B cell (primary cell): ENCODE measurements at regions not wholly inside any gene's neighbourhood (a gene's known extent, or its start where the extent isn't known, plus 50 kb on each side); places are given as distances from the start of the nearest gene placed in this dataset.

Experiments
- ATAC-seq: fragments of 200-7000 bp; cut with Tn5 transposase; one replicate; pipeline ENCODE4 v1.10.0; 2021; ENCODE audit warnings: low read depth, mild to moderate bottlenecking, moderate number of reproducible peaks, moderate library complexity
- CTCF ChIA-PET: fragments of 350-600 bp; sonication (Branson Sonifier 250); formaldehyde crosslinking; loops from one replicate; lab custom pipeline; 2021; ENCODE audit warnings: antibody characterized with exemption, inconsistent platforms; lab: Charles Lee
- POLR2A ChIA-PET: fragments of 350-600 bp; sonication (Branson Sonifier 250); formaldehyde crosslinking; loops from one replicate; lab custom pipeline; 2021; ENCODE audit warnings: antibody characterized with exemption; lab: Charles Lee
- DNase-seq: peaks from one replicate; pipeline ENCODE4 v3.0.0; 2013
- H2AFZ ChIP-seq: 2 replicates; pipeline ENCODE4 v1.6.1; 2012; ENCODE audit warnings: mild to moderate bottlenecking, low read depth, low read length; ENCODE audit not compliant: insufficient read depth, poor library complexity, severe bottlenecking
- H3K27ac ChIP-seq, 2 donors: 1 replicate in 1 of 2; 2 replicates in 1 of 2; pipeline ENCODE4 v1.5.1; 2012 to 2013; ENCODE audit warnings: low read length in 2 of 2, mild to moderate bottlenecking in 2 of 2, moderate library complexity in 1 of 2
- H3K27me3 ChIP-seq, 4 experiments: fragments of 200-600 bp in 1 of 4; sonication (generic) in 1 of 4; replicated peaks in 1 of 4; 1 replicate in 2 of 4; 2 replicates in 2 of 4; pipeline versions ENCODE4 v1.6.1 to v1.7.0; 2013 to 2016; ENCODE audit warnings: low read length in 3 of 4, mild to moderate bottlenecking in 2 of 4, mixed read lengths in 1 of 4, moderate library complexity in 1 of 4; ENCODE audit not compliant: insufficient read depth in 4 of 4, control insufficient read depth in 3 of 4; ENCODE audit errors: control extremely low read depth in 1 of 4
- H3K36me3 ChIP-seq, 2 experiments: replicated peaks in 1 of 2; 1 replicate in 1 of 2; 2 replicates in 1 of 2; pipeline versions ENCODE4 v1.6.1 to v1.7.1; 2013; ENCODE audit warnings: low read length in 1 of 2; ENCODE audit not compliant: insufficient read depth in 2 of 2, control insufficient read depth in 1 of 2; ENCODE audit errors: control extremely low read depth in 1 of 2, extremely low read depth in 1 of 2
- H3K4me1 ChIP-seq, 2 donors: fragments of 200-600 bp in 1 of 2; sonication (generic) in 1 of 2; 1 replicate in 1 of 2; 2 replicates in 1 of 2; pipeline versions ENCODE4 v1.5.1 to v1.6.1; 2013 to 2017; ENCODE audit warnings: low read length in 2 of 2; ENCODE audit not compliant: control insufficient read depth in 2 of 2, insufficient read depth in 2 of 2
- H3K4me2 ChIP-seq: replicated peaks from 2 replicates; pipeline ENCODE3; 2012; ENCODE audit warnings: mild to moderate bottlenecking, low read depth, low read length; ENCODE audit not compliant: poor library complexity, severe bottlenecking
- H3K4me3 ChIP-seq, 5 experiments: fragments of 200-600 bp in 1 of 5; sonication (generic) in 1 of 5; 1 replicate in 3 of 5; 2 replicates in 2 of 5; pipeline versions ENCODE4 v1.5.1 to v1.7.0; 2011 to 2016; ENCODE audit warnings: low read length in 4 of 5, mild to moderate bottlenecking in 4 of 5, low read depth in 2 of 5, control low read depth in 1 of 5, moderate library complexity in 1 of 5; ENCODE audit not compliant: insufficient read depth in 1 of 5; ENCODE audit errors: control extremely low read depth in 1 of 5, extremely low read depth in 1 of 5
- H3K79me2 ChIP-seq: fragments of 200-600 bp; sonication (generic); one replicate; pipeline ENCODE4 v1.6.0; 2016; ENCODE audit warnings: low read length; ENCODE audit not compliant: control insufficient read depth, insufficient read depth
- H3K9ac ChIP-seq: fragments of 200-600 bp; sonication (generic); 2 replicates; pipeline ENCODE4 v1.6.1; 2017; ENCODE audit warnings: mild to moderate bottlenecking, low read length, moderate library complexity
- H3K9me3 ChIP-seq, 3 donors: one replicate each; pipeline versions ENCODE4 v1.6.1 to v1.7.1; 2013; ENCODE audit warnings: low read length in 2 of 3; ENCODE audit not compliant: control insufficient read depth in 2 of 3, insufficient read depth in 1 of 3; ENCODE audit errors: control extremely low read depth in 1 of 3
- H4K20me1 ChIP-seq: 2 replicates; pipeline ENCODE4 v1.6.0; 2012; ENCODE audit warnings: mild to moderate bottlenecking, low read length; ENCODE audit not compliant: insufficient read depth, control insufficient read depth, poor library complexity, severe bottlenecking
- H3K27ac Mint-ChIP-seq: one replicate; pipeline ENCODE4 v1.8.0; 2021; ENCODE audit warnings: mixed read lengths
- H3K27me3 Mint-ChIP-seq: one replicate; pipeline ENCODE4 v1.8.0; 2021; ENCODE audit warnings: mixed read lengths
- H3K4me1 Mint-ChIP-seq: one replicate; pipeline ENCODE4 v1.8.0; 2021; ENCODE audit warnings: mixed read lengths
- H3K4me3 Mint-ChIP-seq: one replicate; pipeline ENCODE4 v1.8.0; 2021; ENCODE audit warnings: mixed read lengths
- H3K9me3 Mint-ChIP-seq: one replicate; pipeline ENCODE4 v1.8.0; 2022; ENCODE audit warnings: mixed read lengths; ENCODE audit not compliant: insufficient read depth
- CTCF ChIP-seq: fragments of 200-600 bp; IDR thresholded peaks from one replicate; pipeline ENCODE4 v1.8.0; 2022; ENCODE audit warnings: antibody characterized with exemption, mild to moderate bottlenecking
- EZH2 ChIP-seq: IDR thresholded peaks from 2 replicates; pipeline ENCODE4 v1.6.1; 2012; ENCODE audit warnings: borderline replicate concordance, low read depth, mild to moderate bottlenecking, moderate library complexity, low read length; ENCODE audit not compliant: insufficient read depth, poor library complexity, severe bottlenecking
- WGBS: methylation state at CpG from one replicate; pipeline ENCODE4 v1.1.5; 2013; ENCODE audit warnings: missing lambda C conversion rate; ENCODE audit not compliant: insufficient coverage; 5-methylcytosine and 5-hydroxymethylcytosine counted together
- intact Hi-C: fragments of 100-400 bp; cut with micrococcal nuclease; formaldehyde crosslinking; loops from one replicate; pipeline ENCODE4 v1.10.0; 2022

GRCh38 chr11:93038521-93038920, 69.1 kb downstream of the MTNR1B start:
- H3K79me2 ChIP-seq: no peaks in the 10 kb centered on the region
- no peaks in the 10 kb centered on the region for H3K36me3 ChIP-seq
- no peaks in the 10 kb centered on the region for H3K4me1 Mint-ChIP-seq
- no peak overlapping the region for H3K9ac ChIP-seq
- H3K4me3 ChIP-seq: no peak overlapping the region
- H3K9me3 Mint-ChIP-seq: no peaks in the 10 kb centered on the region
- no peak overlapping the region for H3K27ac ChIP-seq
- ChIA-PET CTCF (no interaction called here), POLR2A (no interaction called here)
- no peaks in the 10 kb centered on the region for H4K20me1 ChIP-seq
- no peak overlapping the region for H2AFZ ChIP-seq
- H3K9me3 ChIP-seq: peaks cover 0 to 7% (median 0%) of the 10 kb centered on the region in 3 donors
- intact Hi-C loops: no loop called here
- WGBS: no CpG with 5 or more reads among the region's 2 CpGs
- no peak for ATAC-seq
- H3K4me2 ChIP-seq: no peak overlapping the region
- no peak overlapping the region for H3K4me3 Mint-ChIP-seq
- no peaks in the 10 kb centered on the region for H3K27me3 ChIP-seq
- no peak for DNase-seq
- H3K27ac Mint-ChIP-seq: no peak overlapping the region
- peaks cover 5% of the 10 kb centered on the region for H3K27me3 Mint-ChIP-seq
- no peaks in the 10 kb centered on the region for H3K4me1 ChIP-seq
- TF ChIP-seq EZH2 (no peak), CTCF (no peak)

GRCh38 chr11:93039531-93040240, 70.2 kb downstream of the MTNR1B start:
- no peak overlapping the region for H3K4me2 ChIP-seq
- H3K9me3 Mint-ChIP-seq: no peaks in the 10 kb centered on the region
- POLR2A ChIA-PET: no interaction called here

More at GRCh38 chr11:93039531-93040240, 70.2 kb downstream of the MTNR1B start:
- H3K36me3 ChIP-seq: no peaks in the 10 kb centered on the region
- no peak for DNase-seq
- H2AFZ ChIP-seq: no peak overlapping the region
- H3K4me1 ChIP-seq: no peaks in the 10 kb centered on the region
- H3K4me1 Mint-ChIP-seq: no peaks in the 10 kb centered on the region
- intact Hi-C loops: no loop called here
- H3K79me2 ChIP-seq: no peaks in the 10 kb centered on the region
- H3K27me3 Mint-ChIP-seq: peaks cover 5% of the 10 kb centered on the region
- H3K9me3 ChIP-seq: peaks cover 0 to 7% (median 0%) of the 10 kb centered on the region in 3 donors
- H3K27ac ChIP-seq: no peak overlapping the region
- WGBS: 88% methylated on average over 1 of the region's 2 CpGs
- no peak overlapping the region for H3K27ac Mint-ChIP-seq
- H3K4me3 Mint-ChIP-seq: no peak overlapping the region
- no peaks in the 10 kb centered on the region for H4K20me1 ChIP-seq
- CTCF ChIA-PET: no interaction called here
- ATAC-seq: no peak
- no peak overlapping the region for H3K9ac ChIP-seq
- no peaks in the 10 kb centered on the region for H3K27me3 ChIP-seq
- TF ChIP-seq EZH2 (no peak), CTCF (no peak)
- no peak overlapping the region for H3K4me3 ChIP-seq
